ENCODE measurements at regions not wholly inside any gene's neighbourhood (a gene's known extent, or its start where the extent isn't known, plus 50 kb on each side); places are given as distances from the start of the nearest gene placed in this dataset.

DNA sequence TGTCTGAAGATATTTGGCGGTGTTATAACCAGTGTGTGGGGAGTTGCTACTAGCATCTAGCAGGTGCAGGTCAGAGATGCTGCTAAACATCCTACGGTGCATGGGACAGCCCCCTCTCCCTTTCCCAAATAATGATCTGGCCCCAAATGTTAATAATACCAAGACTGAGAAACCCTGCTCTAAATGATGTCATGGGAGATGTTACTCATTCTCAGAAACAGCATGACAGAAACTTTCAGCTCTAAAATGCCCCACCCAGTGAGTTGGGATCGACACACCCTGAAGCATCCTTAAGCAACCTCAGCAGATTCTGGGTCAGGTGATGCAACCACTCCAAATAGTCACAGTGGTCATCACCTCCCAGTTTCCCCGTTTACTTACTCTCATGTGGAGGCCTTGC is 108.8 kb upstream of the MPP7 start:
- TF ChIP-seq POLR2A (IDR thresholded peaks at IDR 0.05; ENCODE audit: low read depth, low read length) = no peak
- TF ChIP-seq POLR2AphosphoS5 (IDR thresholded peaks at IDR 0.05; ENCODE audit: low read depth, low read length) = no peak

Data from GM12892 (cell line).